Sigmoid colon (tissue), 4 donors: ENCODE measurements at regions not wholly inside any gene's neighbourhood (a gene's known extent, or its start where the extent isn't known, plus 50 kb on each side); places are given as distances from the start of the nearest gene placed in this dataset.

Experiments
- EP300 ChIP-seq, 4 donors: sonication (generic); formaldehyde crosslinking; IDR thresholded peaks; one replicate each; pipeline ENCODE4 v1.6.1; 2017; ENCODE audit warnings: antibody characterized with exemption in 4 of 4
- POLR2A ChIP-seq, 2 donors: fragments of 450-650 bp; IDR thresholded peaks; one replicate each; pipeline ENCODE4 v1.6.1; 2016; ENCODE audit warnings: antibody characterized with exemption in 2 of 2, mild to moderate bottlenecking in 2 of 2, moderate library complexity in 2 of 2
- POLR2AphosphoS5 ChIP-seq, 4 donors: sonication (generic); formaldehyde crosslinking; IDR thresholded peaks; one replicate each; pipeline ENCODE4 v1.6.1; 2017; ENCODE audit warnings: antibody characterized with exemption in 4 of 4
- TF ChIP-seq, protein P1 (sequence below), 4 experiments: fragments of 450-650 bp in 3 of 4; fragments of 200-600 bp in 1 of 4; IDR thresholded peaks; one replicate each; pipeline ENCODE4 v1.5.1; 2016 to 2019; ENCODE audit warnings: antibody characterized with exemption in 4 of 4, mild to moderate bottlenecking in 3 of 4, moderate library complexity in 2 of 4

DNA sequence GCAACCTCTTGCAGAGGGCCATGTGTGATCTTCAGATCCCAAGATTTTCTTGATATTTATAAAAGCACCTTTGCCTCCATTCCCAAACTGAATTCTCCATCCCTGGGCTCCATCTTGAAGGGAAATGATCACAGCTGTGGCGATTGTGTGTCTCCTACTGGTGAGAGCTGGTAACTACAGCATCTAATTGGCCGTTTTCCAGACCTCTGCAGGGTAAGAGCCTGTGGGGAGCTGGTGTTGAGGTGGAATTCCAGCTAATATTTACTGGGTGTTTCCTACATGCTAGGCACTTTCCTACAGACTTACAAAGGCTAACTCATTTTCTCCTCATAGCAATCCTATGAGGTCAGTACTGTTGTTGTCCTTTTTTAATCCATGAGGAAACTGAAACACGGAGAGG, 59.2 kb upstream of the FNDC1 start:
- TF ChIP-seq, protein P1, sequence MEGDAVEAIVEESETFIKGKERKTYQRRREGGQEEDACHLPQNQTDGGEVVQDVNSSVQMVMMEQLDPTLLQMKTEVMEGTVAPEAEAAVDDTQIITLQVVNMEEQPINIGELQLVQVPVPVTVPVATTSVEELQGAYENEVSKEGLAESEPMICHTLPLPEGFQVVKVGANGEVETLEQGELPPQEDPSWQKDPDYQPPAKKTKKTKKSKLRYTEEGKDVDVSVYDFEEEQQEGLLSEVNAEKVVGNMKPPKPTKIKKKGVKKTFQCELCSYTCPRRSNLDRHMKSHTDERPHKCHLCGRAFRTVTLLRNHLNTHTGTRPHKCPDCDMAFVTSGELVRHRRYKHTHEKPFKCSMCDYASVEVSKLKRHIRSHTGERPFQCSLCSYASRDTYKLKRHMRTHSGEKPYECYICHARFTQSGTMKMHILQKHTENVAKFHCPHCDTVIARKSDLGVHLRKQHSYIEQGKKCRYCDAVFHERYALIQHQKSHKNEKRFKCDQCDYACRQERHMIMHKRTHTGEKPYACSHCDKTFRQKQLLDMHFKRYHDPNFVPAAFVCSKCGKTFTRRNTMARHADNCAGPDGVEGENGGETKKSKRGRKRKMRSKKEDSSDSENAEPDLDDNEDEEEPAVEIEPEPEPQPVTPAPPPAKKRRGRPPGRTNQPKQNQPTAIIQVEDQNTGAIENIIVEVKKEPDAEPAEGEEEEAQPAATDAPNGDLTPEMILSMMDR (IDR thresholded peaks at IDR 0.05): peak in 1 of 4 experiments; percentile 35
- TF ChIP-seq EP300 (IDR thresholded peaks at IDR 0.05) (no peak), POLR2A (IDR thresholded peaks at IDR 0.05) (no peak), POLR2AphosphoS5 (IDR thresholded peaks at IDR 0.05) (no peak)
